Pons (tissue), 1 donor: ENCODE measurements at regions not wholly inside any gene's neighbourhood (a gene's known extent, or its start where the extent isn't known, plus 50 kb on each side); places are given as distances from the start of the nearest gene placed in this dataset.
"Not testable (repeated sequence)": the region's sequence is repeated elsewhere in the genome, so short reads cannot be mapped to it uniquely, and the experiment has no call there.

Experiments
- DNase-seq: peaks from one replicate; pipeline ENCODE4 v3.0.0-alpha.2; 2016; ENCODE audit warnings: low spot score

- no peak for DNase-seq
Measured at GRCh38 chr3:94331831-94332230, 269.0 kb downstream of the NSUN3 start.

- DNase-seq, result peak; percentile 78
Measured at GRCh38 chr3:94336046-94336753, 273.3 kb downstream of the NSUN3 start.

- DNase-seq, result no peak
Measured at GRCh38 chr3:94345101-94345500, 282.2 kb downstream of the NSUN3 start.

GRCh38 chr3:94349310-94349878 lies 286.5 kb downstream of the NSUN3 start:
- no peak for DNase-seq

- no peak for DNase-seq
Measured at GRCh38 chr3:94356581-94356980, 293.7 kb downstream of the NSUN3 start.

- DNase-seq, result no peak
Measured at GRCh38 chr3:94359996-94360395, 297.1 kb downstream of the NSUN3 start.

GRCh38 chr3:94360987-94361386 lies 298.1 kb downstream of the NSUN3 start:
- peak; percentile 44 for DNase-seq

GRCh38 chr3:94362393-94362792 lies 299.5 kb downstream of the NSUN3 start:
- DNase-seq, result no peak

- no peak for DNase-seq
Measured at GRCh38 chr3:94365006-94365405, 302.1 kb downstream of the NSUN3 start.

- no peak for DNase-seq
Measured at GRCh38 chr3:94372026-94372425, 309.2 kb downstream of the NSUN3 start.

- DNase-seq, result no peak
Measured at GRCh38 chr3:94373456-94373855, 310.6 kb downstream of the NSUN3 start.

GRCh38 chr3:94374439-94375161 lies 311.7 kb downstream of the NSUN3 start:
- DNase-seq, result no peak

GRCh38 chr3:94377123-94377696 lies 314.3 kb downstream of the NSUN3 start:
- DNase-seq, result not testable (repeated sequence)

- DNase-seq, result not testable (repeated sequence)
Measured at GRCh38 chr3:94377863-94378262, 315.0 kb downstream of the NSUN3 start.

- DNase-seq, result no peak
Measured at GRCh38 chr3:94378322-94378721, 315.5 kb downstream of the NSUN3 start.

GRCh38 chr3:94379264-94379663 lies 316.4 kb downstream of the NSUN3 start:
- DNase-seq, result no peak

GRCh38 chr3:94394885-94395284 lies 332.0 kb downstream of the NSUN3 start:
- no peak for DNase-seq

GRCh38 chr3:94395851-94396250 lies 333.0 kb downstream of the NSUN3 start:
- no peak for DNase-seq

- no peak for DNase-seq
Measured at GRCh38 chr3:94398036-94398435, 335.2 kb downstream of the NSUN3 start.

- no peak for DNase-seq
Measured at GRCh38 chr3:94401466-94401865, 338.6 kb downstream of the NSUN3 start.

- no peak for DNase-seq
Measured at GRCh38 chr3:94402126-94402525, 339.3 kb downstream of the NSUN3 start.

GRCh38 chr3:94405258-94406035 lies 342.6 kb downstream of the NSUN3 start:
- DNase-seq, result no peak
